ENCODE measurements at regions not wholly inside any gene's neighbourhood (a gene's known extent, or its start where the extent isn't known, plus 50 kb on each side); places are given as distances from the start of the nearest gene placed in this dataset.

DNA sequence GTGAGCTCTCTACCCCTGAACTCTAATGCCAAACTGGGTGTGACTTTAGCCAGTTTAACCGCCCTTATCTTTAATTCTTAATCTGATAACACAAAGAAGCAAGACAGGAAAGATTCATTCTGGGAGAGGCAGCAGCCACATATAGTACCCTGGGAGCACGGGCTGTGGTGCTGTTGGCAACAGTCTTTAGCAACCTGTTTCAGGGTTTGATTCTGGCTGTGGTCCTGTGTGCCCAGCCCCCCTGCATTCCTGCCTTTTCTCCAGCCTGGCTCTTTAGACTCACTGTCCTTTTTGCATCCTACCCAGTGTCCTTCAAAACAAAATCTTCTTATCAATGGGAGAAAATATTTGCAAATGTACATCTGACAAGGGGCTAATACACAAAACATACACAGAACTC is 275.2 kb downstream of the GXYLT1 start:
- H3K27me3 ChIP-seq, result no peaks in the 10 kb centered on the region
- H3K36me3 ChIP-seq, result no peaks in the 10 kb centered on the region
- H3K27ac ChIP-seq, result no peak overlapping the region
- H3K9me3 ChIP-seq, result peaks cover 0 to 6% of the 10 kb centered on the region in 2 donors
- H3K4me1 ChIP-seq, result no peaks in the 10 kb centered on the region
- intact Hi-C loops (cut with DNase I), result no loop called here
- TF ChIP-seq, protein P1, sequence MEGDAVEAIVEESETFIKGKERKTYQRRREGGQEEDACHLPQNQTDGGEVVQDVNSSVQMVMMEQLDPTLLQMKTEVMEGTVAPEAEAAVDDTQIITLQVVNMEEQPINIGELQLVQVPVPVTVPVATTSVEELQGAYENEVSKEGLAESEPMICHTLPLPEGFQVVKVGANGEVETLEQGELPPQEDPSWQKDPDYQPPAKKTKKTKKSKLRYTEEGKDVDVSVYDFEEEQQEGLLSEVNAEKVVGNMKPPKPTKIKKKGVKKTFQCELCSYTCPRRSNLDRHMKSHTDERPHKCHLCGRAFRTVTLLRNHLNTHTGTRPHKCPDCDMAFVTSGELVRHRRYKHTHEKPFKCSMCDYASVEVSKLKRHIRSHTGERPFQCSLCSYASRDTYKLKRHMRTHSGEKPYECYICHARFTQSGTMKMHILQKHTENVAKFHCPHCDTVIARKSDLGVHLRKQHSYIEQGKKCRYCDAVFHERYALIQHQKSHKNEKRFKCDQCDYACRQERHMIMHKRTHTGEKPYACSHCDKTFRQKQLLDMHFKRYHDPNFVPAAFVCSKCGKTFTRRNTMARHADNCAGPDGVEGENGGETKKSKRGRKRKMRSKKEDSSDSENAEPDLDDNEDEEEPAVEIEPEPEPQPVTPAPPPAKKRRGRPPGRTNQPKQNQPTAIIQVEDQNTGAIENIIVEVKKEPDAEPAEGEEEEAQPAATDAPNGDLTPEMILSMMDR (IDR thresholded peaks at IDR 0.05), result no peak
- no peak overlapping the region for H3K4me3 ChIP-seq
- no peak for DNase-seq (ENCODE audit: low spot score in 2 of 2)

DNA sequence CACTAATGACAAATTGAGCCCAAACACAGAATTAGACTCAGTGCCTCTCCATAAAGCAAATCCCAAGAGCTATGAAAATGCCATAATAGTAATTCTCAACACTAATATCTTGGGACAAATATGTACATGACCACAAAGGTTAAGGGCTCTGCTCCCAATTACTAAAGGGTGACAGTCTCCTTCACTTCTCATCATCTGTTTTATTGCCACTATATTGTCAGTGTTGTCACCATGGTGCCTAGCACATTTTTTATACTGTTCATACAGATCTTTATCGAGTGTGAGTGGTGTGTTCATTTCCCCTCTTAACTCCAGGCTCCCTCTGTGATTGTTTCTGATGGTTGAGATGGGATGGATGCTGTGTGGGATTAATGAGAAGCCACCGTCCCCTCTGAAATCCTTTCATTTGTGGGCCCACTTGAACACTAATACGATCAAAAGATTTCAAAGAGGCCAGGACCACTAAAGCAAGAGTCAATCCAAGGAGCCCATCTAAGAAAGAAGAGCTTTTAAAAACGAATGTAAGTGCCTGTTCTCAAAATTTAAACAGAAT is 277.7 kb downstream of the GXYLT1 start:
- Histone ChIP-seq H3K27me3 (no peaks in the 10 kb centered on the region), H3K9me3 (peaks cover 0 to 8% of the 10 kb centered on the region in 2 donors), H3K27ac (no peak overlapping the region), H3K4me1 (no peaks in the 10 kb centered on the region), H3K4me3 (no peak overlapping the region), H3K36me3 (no peaks in the 10 kb centered on the region)
- DNase-seq (ENCODE audit: low spot score in 2 of 2), result no peak
- intact Hi-C loops (cut with DNase I), result no loop called here
- TF ChIP-seq, protein P1 (IDR thresholded peaks at IDR 0.05), result no peak

DNA sequence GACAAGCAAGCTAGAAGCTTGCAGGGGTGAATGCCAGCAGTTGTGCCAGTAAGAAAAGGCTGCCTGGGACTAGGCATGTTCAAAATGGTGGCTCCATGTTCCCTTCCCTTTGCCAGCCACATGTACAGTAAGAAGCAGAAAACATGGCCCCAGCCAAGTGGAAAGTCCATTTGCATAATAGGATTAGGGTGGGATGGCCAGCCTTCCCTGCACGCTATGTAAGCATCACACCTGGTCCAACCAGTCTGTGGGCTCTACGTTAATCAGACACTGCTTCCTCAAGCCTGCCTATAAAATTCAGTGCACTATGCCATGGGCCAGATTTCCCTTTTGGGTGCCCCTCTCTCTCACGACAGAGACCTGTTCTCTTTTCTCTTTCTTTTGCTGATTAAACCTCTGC is 288.4 kb downstream of the GXYLT1 start:
- TF ChIP-seq, protein P1 (IDR thresholded peaks at IDR 0.05), result no peak
- Histone ChIP-seq H3K27me3 (no peaks in the 10 kb centered on the region), H3K4me1 (no peaks in the 10 kb centered on the region), H3K4me3 (no peak overlapping the region), H3K27ac (no peak overlapping the region), H3K9me3 (no peaks in the 10 kb centered on the region), H3K36me3 (no peaks in the 10 kb centered on the region)
- DNase-seq (ENCODE audit: low spot score in 2 of 2), result no peak
- intact Hi-C loops (cut with DNase I), result no loop called here

DNA sequence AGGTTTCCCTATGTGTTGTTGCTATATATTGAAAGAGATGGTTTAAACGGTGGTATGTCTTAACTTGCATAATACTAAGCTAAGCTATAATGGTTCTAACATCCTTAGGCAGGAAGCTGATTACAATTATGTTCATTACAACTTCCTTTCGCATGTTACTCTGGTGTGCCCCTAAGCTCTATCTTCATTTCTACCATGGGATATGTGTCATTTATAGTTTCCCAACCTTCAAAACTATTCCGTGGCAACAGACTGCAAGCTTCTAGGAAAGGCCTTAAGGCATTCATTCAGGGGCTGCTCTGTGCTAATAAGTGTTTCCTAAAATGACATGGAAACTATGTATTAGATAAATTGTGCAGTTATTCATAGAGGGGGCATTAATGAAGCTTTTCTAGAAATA is 294.6 kb downstream of the GXYLT1 start:
- intact Hi-C loops (cut with DNase I), result no loop called here
- Histone ChIP-seq H3K4me1 (no peaks in the 10 kb centered on the region), H3K27ac (no peak overlapping the region), H3K4me3 (no peak overlapping the region), H3K27me3 (no peaks in the 10 kb centered on the region), H3K36me3 (no peaks in the 10 kb centered on the region), H3K9me3 (peaks cover 0 to 4% of the 10 kb centered on the region in 2 donors)
- no peak for DNase-seq (ENCODE audit: low spot score in 2 of 2)
- TF ChIP-seq, protein P1 (IDR thresholded peaks at IDR 0.05), result no peak

DNA sequence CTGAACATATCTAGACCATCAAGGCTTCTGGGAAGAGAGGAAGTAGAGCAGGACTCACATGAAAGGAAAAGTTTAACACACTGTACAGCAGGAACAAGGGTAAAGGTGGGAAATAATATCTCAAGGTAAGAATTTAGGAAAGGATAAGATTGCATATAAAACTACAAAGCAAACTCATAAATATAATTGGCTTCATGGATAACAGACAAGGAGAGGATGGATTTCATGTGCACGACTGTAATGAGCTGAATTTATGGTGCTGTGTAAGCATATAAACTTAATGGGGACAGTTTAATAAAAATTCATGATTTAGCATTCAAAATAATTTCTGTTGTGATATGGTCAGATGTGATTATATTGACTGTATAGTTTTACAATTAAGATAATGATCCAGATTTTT is 298.0 kb downstream of the GXYLT1 start:
- intact Hi-C loops (cut with DNase I), result no loop called here
- TF ChIP-seq, protein P1 (IDR thresholded peaks at IDR 0.05), result no peak
- DNase-seq (ENCODE audit: low spot score in 2 of 2), result no peak
- no peak overlapping the region for H3K4me3 ChIP-seq
- no peaks in the 10 kb centered on the region for H3K4me1 ChIP-seq
- H3K27ac ChIP-seq, result no peak overlapping the region
- H3K27me3 ChIP-seq, result no peaks in the 10 kb centered on the region
- H3K36me3 ChIP-seq, result no peaks in the 10 kb centered on the region
- H3K9me3 ChIP-seq, result peaks cover 0 to 4% of the 10 kb centered on the region in 2 donors

DNA sequence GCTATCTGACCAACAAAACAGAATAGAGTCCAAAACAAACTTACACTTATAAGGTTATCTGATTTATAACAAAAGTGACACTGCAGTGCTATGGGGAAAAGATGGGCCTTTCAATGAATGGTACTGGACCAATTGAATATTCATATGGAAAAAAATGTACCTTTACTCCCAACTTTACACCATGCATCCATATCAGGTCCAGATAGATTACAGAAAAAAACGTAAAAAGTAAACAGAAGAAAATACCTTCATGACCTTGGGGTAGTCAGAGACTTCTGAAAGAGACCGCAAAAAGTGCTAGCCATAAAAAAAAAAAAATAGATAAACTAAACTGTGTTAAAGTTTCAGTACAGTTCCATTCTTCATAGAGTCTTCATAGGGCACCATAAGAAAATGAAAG is 308.3 kb downstream of the GXYLT1 start:
- no peak for DNase-seq (ENCODE audit: low spot score in 2 of 2)
- Histone ChIP-seq H3K9me3 (no peaks in the 10 kb centered on the region), H3K4me3 (no peak overlapping the region), H3K4me1 (no peaks in the 10 kb centered on the region), H3K36me3 (no peaks in the 10 kb centered on the region), H3K27me3 (no peaks in the 10 kb centered on the region), H3K27ac (no peak overlapping the region)
- intact Hi-C loops (cut with DNase I), result no loop called here
- TF ChIP-seq, protein P1 (IDR thresholded peaks at IDR 0.05), result no peak

Data from ascending aorta (tissue), 2 donors.